ENCODE measurements at regions not wholly inside any gene's neighbourhood (a gene's known extent, or its start where the extent isn't known, plus 50 kb on each side); places are given as distances from the start of the nearest gene placed in this dataset. TPM values are rescaled to one million over a fixed set of nuclear protein-coding genes. Genes with fewer than 3 reads are reported as not detected.

GRCh38 chr3:90253131-90253530 lies 1145.7 kb downstream of the EPHA3 start:
- Histone ChIP-seq H3K36me3 (replicated peaks; ENCODE audit: insufficient read depth, low read depth) (no peaks in the 10 kb centered on the region), H2AFZ (no peak overlapping the region), H3K79me2 (no peaks in the 10 kb centered on the region), H3K9me2 (replicated peaks; ENCODE audit: insufficient read depth) (no peaks in the 10 kb centered on the region), H3K9me3 (ENCODE audit: low read depth) (no peaks in the 10 kb centered on the region), H4K20me1 (ENCODE audit: insufficient read depth, poor library complexity, severe bottlenecking) (no peaks in the 10 kb centered on the region), H3K27me3 (no peaks in the 10 kb centered on the region), H3K4me3 (no peak overlapping the region), H3K4me1 (ENCODE audit: insufficient read depth) (no peaks in the 10 kb centered on the region), H3K27ac (no peak overlapping the region), H3K4me2 (no peak overlapping the region)
- 80% methylated on average over 2 of the region's 2 CpGs for WGBS (ENCODE audit: low lambda C conversion rate, missing lambda C conversion rate)
- DNase-seq (ENCODE audit: low spot score), result no peak
- TF ChIP-seq EZH2 (IDR thresholded peaks at IDR 0.05; ENCODE audit: borderline replicate concordance), result no peak
- TF ChIP-seq CTCF (IDR thresholded peaks at IDR 0.05; ENCODE audit: poor library complexity), result no peak
- TF ChIP-seq EZH2phosphoT487 (IDR thresholded peaks at IDR 0.05; ENCODE audit: low read depth, severe bottlenecking, unreplicated experiment), result no peak

GRCh38 chr3:90261481-90262433 lies 1154.3 kb downstream of the EPHA3 start:
- Histone ChIP-seq H3K36me3 (replicated peaks; ENCODE audit: insufficient read depth, low read depth) (no peaks in the 10 kb centered on the region), H2AFZ (no peak overlapping the region), H3K27ac (no peak overlapping the region), H3K79me2 (no peaks in the 10 kb centered on the region), H3K4me1 (ENCODE audit: insufficient read depth) (no peaks in the 10 kb centered on the region), H3K4me2 (no peak overlapping the region), H3K4me3 (no peak overlapping the region), H3K9me3 (ENCODE audit: low read depth) (peaks cover 5% of the 10 kb centered on the region), H3K27me3 (no peaks in the 10 kb centered on the region), H3K9me2 (replicated peaks; ENCODE audit: insufficient read depth) (no peaks in the 10 kb centered on the region), H4K20me1 (ENCODE audit: insufficient read depth, poor library complexity, severe bottlenecking) (no peaks in the 10 kb centered on the region)
- DNase-seq (ENCODE audit: low spot score), result no peak
- 76% methylated on average over 6 of the region's 6 CpGs for WGBS (ENCODE audit: low lambda C conversion rate, missing lambda C conversion rate)
- TF ChIP-seq EZH2phosphoT487 (IDR thresholded peaks at IDR 0.05; ENCODE audit: low read depth, severe bottlenecking, unreplicated experiment) (no peak), EZH2 (IDR thresholded peaks at IDR 0.05; ENCODE audit: borderline replicate concordance) (no peak), CTCF (IDR thresholded peaks at IDR 0.05; ENCODE audit: poor library complexity) (no peak)

Small RNA genes in the stretch of these regions (small RNA-seq; reads per million reads assigned to genes)
- gene HSPE1P19 (not detected), gene RF00012 (not detected), gene RNU6-712P (not detected)

Data from hepatocyte (in vitro differentiated cells).